ENCODE measurements at regions not wholly inside any gene's neighbourhood (a gene's known extent, or its start where the extent isn't known, plus 50 kb on each side); places are given as distances from the start of the nearest gene placed in this dataset.

- DNase-seq (ENCODE audit: low spot score) = no peak
These were observed 1174.2 kb upstream of the C9orf72 start for GRCh38 chr9:28747351-28747985.

- DNase-seq (ENCODE audit: low spot score) = no peak
These were observed 1176.9 kb upstream of the C9orf72 start for GRCh38 chr9:28750136-28750535.

GRCh38 chr9:28758341-28758740 lies 1185.1 kb upstream of the C9orf72 start:
- DNase-seq (ENCODE audit: low spot score) = no peak

GRCh38 chr9:28758971-28759370 lies 1185.7 kb upstream of the C9orf72 start:
- no peak for DNase-seq (ENCODE audit: low spot score)

- DNase-seq (ENCODE audit: low spot score) = no peak
These were observed 1188.9 kb upstream of the C9orf72 start for GRCh38 chr9:28762167-28762566.

- no peak for DNase-seq (ENCODE audit: low spot score)
These were observed 1191.3 kb upstream of the C9orf72 start for GRCh38 chr9:28764532-28764931.

GRCh38 chr9:28770226-28770625 lies 1196.9 kb upstream of the C9orf72 start:
- DNase-seq (ENCODE audit: low spot score) = no peak

- DNase-seq (ENCODE audit: low spot score) = no peak
These were observed 1197.5 kb upstream of the C9orf72 start for GRCh38 chr9:28770827-28771226.

- DNase-seq (ENCODE audit: low spot score) = no peak
These were observed 1201.4 kb upstream of the C9orf72 start for GRCh38 chr9:28774433-28775235.

- DNase-seq (ENCODE audit: low spot score) = no peak
These were observed 1206.0 kb upstream of the C9orf72 start for GRCh38 chr9:28779243-28779642.

GRCh38 chr9:28781481-28781880 lies 1208.2 kb upstream of the C9orf72 start:
- DNase-seq (ENCODE audit: low spot score) = no peak

GRCh38 chr9:28782630-28783029 lies 1209.3 kb upstream of the C9orf72 start:
- DNase-seq (ENCODE audit: low spot score) = no peak

GRCh38 chr9:28792716-28793115 lies 1219.4 kb upstream of the C9orf72 start:
- no peak for DNase-seq (ENCODE audit: low spot score)

GRCh38 chr9:28799876-28800275 lies 1226.6 kb upstream of the C9orf72 start:
- DNase-seq (ENCODE audit: low spot score) = no peak

GRCh38 chr9:28801144-28801799 lies 1228.0 kb upstream of the C9orf72 start:
- no peak for DNase-seq (ENCODE audit: low spot score)

- DNase-seq (ENCODE audit: low spot score) = no peak
These were observed 1231.9 kb upstream of the C9orf72 start for GRCh38 chr9:28805197-28805596.

- DNase-seq (ENCODE audit: low spot score) = no peak
These were observed 1234.8 kb upstream of the C9orf72 start for GRCh38 chr9:28808042-28808441.

- DNase-seq (ENCODE audit: low spot score) = no peak
These were observed 1237.3 kb upstream of the C9orf72 start for GRCh38 chr9:28810388-28811075.

GRCh38 chr9:28820741-28821140 lies 1247.5 kb upstream of the C9orf72 start:
- no peak for DNase-seq (ENCODE audit: low spot score)

GRCh38 chr9:28821240-28821639 lies 1248.0 kb upstream of the C9orf72 start:
- no peak for DNase-seq (ENCODE audit: low spot score)

GRCh38 chr9:28824432-28824963 lies 1251.2 kb upstream of the C9orf72 start:
- no peak for DNase-seq (ENCODE audit: low spot score)

GRCh38 chr9:28832168-28832770 lies 1259.0 kb upstream of the C9orf72 start:
- DNase-seq (ENCODE audit: low spot score) = no peak

Measured in HuH-7.5 (cell line).